ENCODE measurements at regions not wholly inside any gene's neighbourhood (a gene's known extent, or its start where the extent isn't known, plus 50 kb on each side); places are given as distances from the start of the nearest gene placed in this dataset.

- ChIA-PET CTCF (ENCODE audit: partially characterized antibody) (no interaction called here), POLR2A (ENCODE audit: partially characterized antibody) (no interaction called here)
- DNase-seq (ENCODE audit: low read depth in 1 of 2, low spot score in 2 of 2) = no peak
- Histone ChIP-seq H4K5ac (ENCODE audit: insufficient read length, low read depth, low read length) (no peak overlapping the region), H3K9ac (replicated peaks in 1 of 4; ENCODE audit: extremely low read depth in 1 of 4, low read depth in 3 of 4, low read length in 3 of 4) (no peak overlapping the region), H4K91ac (replicated peaks; ENCODE audit: insufficient read length, low read length) (no peak overlapping the region), H3K4me1 (replicated peaks in 1 of 4; ENCODE audit: control insufficient read depth in 3 of 4, insufficient read depth in 4 of 4, low read length in 3 of 4) (no peaks in the 10 kb centered on the region), H3K27me3 (replicated peaks in 1 of 4; ENCODE audit: control insufficient read depth in 3 of 4, extremely low read depth in 1 of 4, insufficient read depth in 3 of 4, low read length in 3 of 4) (no peaks in the 10 kb centered on the region), H3K36me3 (ENCODE audit: control insufficient read depth in 2 of 4, insufficient read depth in 4 of 4, low read length in 3 of 4) (no peaks in the 10 kb centered on the region), H2AFZ (ENCODE audit: low read length) (no peak overlapping the region), H4K20me1 (replicated peaks in 1 of 2; ENCODE audit: control insufficient read depth in 1 of 2, insufficient read depth in 2 of 2, low read length in 2 of 2) (no peaks in the 10 kb centered on the region), H3K27ac (ENCODE audit: low read depth, low read length) (no peak overlapping the region), H3K79me1 (ENCODE audit: low read depth, low read length) (no peaks in the 10 kb centered on the region), H2AK5ac (ENCODE audit: low read depth, low read length) (no peak overlapping the region), H3K4ac (replicated peaks; ENCODE audit: insufficient read length, low read depth, low read length) (no peak overlapping the region), H3K23ac (ENCODE audit: insufficient read length) (no peak overlapping the region), H2BK5ac (ENCODE audit: low read depth, low read length) (no peak overlapping the region), H3K56ac (replicated peaks; ENCODE audit: insufficient read length, low read depth, low read length) (no peak overlapping the region), H3K79me2 (ENCODE audit: control insufficient read depth in 1 of 2, insufficient read depth in 2 of 2, low read length in 2 of 2) (no peaks in the 10 kb centered on the region), H2BK20ac (ENCODE audit: low read length) (no peak overlapping the region), H3K4me3 (ENCODE audit: extremely low read depth in 1 of 4, insufficient read depth in 2 of 4, low read depth in 3 of 4, low read length in 4 of 4) (no peak overlapping the region), H3K18ac (ENCODE audit: extremely low read depth, low read length) (no peak overlapping the region), H2BK15ac (ENCODE audit: low read length) (no peak overlapping the region), H2BK12ac (ENCODE audit: low read depth, low read length) (no peak overlapping the region), H3K14ac (ENCODE audit: insufficient read length) (no peak overlapping the region), H4K8ac (ENCODE audit: extremely low read depth, insufficient read depth, low read length) (no peak overlapping the region), H3K23me2 (ENCODE audit: low read depth, low read length) (no peaks in the 10 kb centered on the region), H3K9me3 (ENCODE audit: insufficient read depth in 2 of 2, low read depth in 1 of 2, low read length in 1 of 2) (no peaks in the 10 kb centered on the region), H3K4me2 (ENCODE audit: insufficient read depth in 1 of 2, low read depth in 2 of 2, low read length in 2 of 2) (no peak overlapping the region), H2BK120ac (replicated peaks; ENCODE audit: low read depth, low read length) (no peak overlapping the region)
- TF ChIP-seq TCF12 (IDR thresholded peaks at IDR 0.05; ENCODE audit: low read depth, low read length) (no peak), ZNF274 (IDR thresholded peaks at IDR 0.05; ENCODE audit: borderline replicate concordance, extremely low read depth, low read length) (no peak), PHF8 (conservative IDR thresholded peaks at IDR 0.05; ENCODE audit: low read depth, low read length) (no peak), JUN (IDR thresholded peaks at IDR 0.05; ENCODE audit: low read depth, low read length) (no peak)
- FAIRE-seq = no peak
- WGBS, 2 experiments (ENCODE audit: extremely low coverage in 1 of 2, insufficient coverage in 1 of 2, insufficient read length in 1 of 2, insufficient replicate concordance in 2 of 2, low coverage in 1 of 2, low lambda C conversion rate in 2 of 2, missing lambda C conversion rate in 1 of 2) = 91% methylated on average over 4 of the region's 4 CpGs; no CpG with 5 or more reads in 1 of the 2 experiments
Observed at GRCh38 chr2:14536976-14537375, 95.5 kb upstream of the LRATD1 start.

Measured in H1 (cell line).